Femur (tissue), 1 donor: ENCODE measurements at regions not wholly inside any gene's neighbourhood (a gene's known extent, or its start where the extent isn't known, plus 50 kb on each side); places are given as distances from the start of the nearest gene placed in this dataset.

Source experiments
- DNase-seq: peaks from one replicate; pipeline ENCODE4 v3.0.0-alpha.2; 2017

- peak; percentile 68 for DNase-seq
Measured at GRCh38 chr20:20824924-20825584, 112.6 kb upstream of the RALGAPA2 start.

GRCh38 chr20:20823476-20823881 lies 111.0 kb upstream of the RALGAPA2 start:
- DNase-seq = no peak

GRCh38 chr20:20821484-20822260 lies 109.2 kb upstream of the RALGAPA2 start:
- DNase-seq = no peak

- DNase-seq = no peak
Measured at GRCh38 chr20:20820785-20821483, 108.5 kb upstream of the RALGAPA2 start.

- DNase-seq = no peak
Measured at GRCh38 chr20:20820104-20820503, 107.7 kb upstream of the RALGAPA2 start.

GRCh38 chr20:20816969-20817755 lies 104.7 kb upstream of the RALGAPA2 start:
- DNase-seq = no peak

GRCh38 chr20:20815711-20816455 lies 103.4 kb upstream of the RALGAPA2 start:
- no peak for DNase-seq

- no peak for DNase-seq
Measured at GRCh38 chr20:20814685-20815084, 102.2 kb upstream of the RALGAPA2 start.

- no peak for DNase-seq
Measured at GRCh38 chr20:20812136-20812535, 99.7 kb upstream of the RALGAPA2 start.

- no peak for DNase-seq
Measured at GRCh38 chr20:20808016-20808415, 95.6 kb upstream of the RALGAPA2 start.

- DNase-seq = no peak
Measured at GRCh38 chr20:20806121-20807095, 94.0 kb upstream of the RALGAPA2 start.

GRCh38 chr20:20803011-20803410 lies 90.6 kb upstream of the RALGAPA2 start:
- DNase-seq = no peak

- DNase-seq = no peak
Measured at GRCh38 chr20:20802328-20802727, 89.9 kb upstream of the RALGAPA2 start.

GRCh38 chr20:20799716-20800312 lies 87.4 kb upstream of the RALGAPA2 start:
- DNase-seq = no peak

GRCh38 chr20:20797521-20798310 lies 85.3 kb upstream of the RALGAPA2 start:
- DNase-seq = no peak

GRCh38 chr20:20796766-20797440 lies 84.5 kb upstream of the RALGAPA2 start:
- no peak for DNase-seq

- no peak for DNase-seq
Measured at GRCh38 chr20:20795721-20796120, 83.3 kb upstream of the RALGAPA2 start.

- no peak for DNase-seq
Measured at GRCh38 chr20:20795119-20795518, 82.7 kb upstream of the RALGAPA2 start.

- no peak for DNase-seq
Measured at GRCh38 chr20:20793591-20793990, 81.1 kb upstream of the RALGAPA2 start.
